ENCODE measurements at regions not wholly inside any gene's neighbourhood (a gene's known extent, or its start where the extent isn't known, plus 50 kb on each side); places are given as distances from the start of the nearest gene placed in this dataset.
"Not testable (repeated sequence)": the region's sequence is repeated elsewhere in the genome, so short reads cannot be mapped to it uniquely, and the experiment has no call there.

- no peak for DNase-seq
Observed at GRCh38 chr4:176584031-176584606, 208.6 kb downstream of the VEGFC start.

GRCh38 chr4:176587920-176588319 is 204.8 kb downstream of the VEGFC start:
- DNase-seq, result no peak

- DNase-seq, result no peak
Observed at GRCh38 chr4:176588436-176588835, 204.3 kb downstream of the VEGFC start.

- DNase-seq, result no peak
Observed at GRCh38 chr4:176592976-176593670, 199.6 kb downstream of the VEGFC start.

GRCh38 chr4:176593943-176594342 is 198.8 kb downstream of the VEGFC start:
- DNase-seq, result no peak

- no peak for DNase-seq
Observed at GRCh38 chr4:176595257-176595656, 197.5 kb downstream of the VEGFC start.

GRCh38 chr4:176601124-176601523 is 191.6 kb downstream of the VEGFC start:
- no peak for DNase-seq

- no peak for DNase-seq
Observed at GRCh38 chr4:176607807-176608206, 184.9 kb downstream of the VEGFC start.

- no peak for DNase-seq
Observed at GRCh38 chr4:176608346-176608745, 184.4 kb downstream of the VEGFC start.

GRCh38 chr4:176610594-176610993 is 182.1 kb downstream of the VEGFC start:
- DNase-seq, result no peak

GRCh38 chr4:176611381-176611780 is 181.3 kb downstream of the VEGFC start:
- DNase-seq, result no peak

GRCh38 chr4:176611951-176612350 is 180.8 kb downstream of the VEGFC start:
- no peak for DNase-seq

GRCh38 chr4:176614793-176615192 is 177.9 kb downstream of the VEGFC start:
- DNase-seq, result no peak

GRCh38 chr4:176616151-176616550 is 176.6 kb downstream of the VEGFC start:
- DNase-seq, result no peak

- DNase-seq, result no peak
Observed at GRCh38 chr4:176618138-176618537, 174.6 kb downstream of the VEGFC start.

GRCh38 chr4:176619430-176619829 is 173.3 kb downstream of the VEGFC start:
- DNase-seq, result no peak

GRCh38 chr4:176622251-176622948 is 170.3 kb downstream of the VEGFC start:
- DNase-seq, result no peak

GRCh38 chr4:176624983-176625610 is 167.6 kb downstream of the VEGFC start:
- not testable (repeated sequence) for DNase-seq

GRCh38 chr4:176627916-176628315 is 164.8 kb downstream of the VEGFC start:
- DNase-seq, result no peak

GRCh38 chr4:176631611-176632010 is 161.1 kb downstream of the VEGFC start:
- no peak for DNase-seq

All from NCI-H774 (cell line).